GM12875 (cell line): ENCODE measurements at regions not wholly inside any gene's neighbourhood (a gene's known extent, or its start where the extent isn't known, plus 50 kb on each side); places are given as distances from the start of the nearest gene placed in this dataset.
"Not testable (repeated sequence)": the region's sequence is repeated elsewhere in the genome, so short reads cannot be mapped to it uniquely, and the experiment has no call there.

Source experiments
- H3K4me3 ChIP-seq: one replicate; pipeline ENCODE4 v1.5.1; 2011; ENCODE audit warnings: low read depth, low read length, control low read depth
- TF ChIP-seq, protein P1 (sequence below): IDR thresholded peaks from 2 replicates; pipeline ENCODE4 v1.5.1; 2011; ENCODE audit warnings: low read depth, mild to moderate bottlenecking, control low read depth, inconsistent platforms, low read length, moderate library complexity, borderline replicate concordance; ENCODE audit not compliant: insufficient read depth

DNA sequence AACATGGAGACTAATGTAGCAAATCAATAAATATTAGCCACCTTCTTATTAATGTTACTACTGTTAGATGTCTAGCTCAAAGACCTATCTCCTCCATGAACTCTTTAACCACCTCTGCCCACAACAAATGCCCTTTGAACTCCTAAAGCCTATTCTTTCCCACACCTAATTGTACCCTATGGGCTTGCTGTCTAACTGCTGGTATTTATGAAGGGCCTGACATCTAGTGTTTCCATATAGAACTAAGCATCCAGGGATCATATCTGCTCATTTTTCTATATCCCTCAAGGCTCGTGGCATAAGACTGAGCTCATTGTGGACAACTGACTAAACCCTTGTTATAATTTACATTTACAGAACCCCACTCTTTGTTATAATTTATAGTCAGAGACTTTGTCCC is 109.8 kb downstream of the TRIM69 start:
- H3K4me3 ChIP-seq: not testable (repeated sequence)

- not testable (repeated sequence) for H3K4me3 ChIP-seq
Observed at GRCh38 chr15:44847555-44847954, 108.9 kb upstream of the TERB2 start.

DNA sequence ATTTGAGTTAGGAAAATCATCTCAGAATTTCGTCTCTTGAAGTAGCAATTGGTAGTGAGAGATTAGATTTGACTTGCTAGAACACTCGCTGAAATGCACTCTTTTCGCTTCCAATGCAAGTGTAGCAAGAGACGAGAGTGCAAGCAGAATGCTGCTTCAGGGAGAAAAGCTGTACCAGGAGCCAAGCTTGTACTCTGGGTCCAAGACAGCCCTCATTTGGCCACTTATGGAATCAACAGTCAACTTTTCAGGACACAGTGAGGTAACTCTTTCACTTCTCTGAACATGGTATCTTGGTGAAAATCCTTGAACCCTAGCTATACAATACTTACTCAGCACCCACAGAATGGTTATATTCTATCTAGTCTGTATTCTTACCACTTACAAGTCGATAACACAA is 107.6 kb upstream of the TERB2 start:
- not testable (repeated sequence) for H3K4me3 ChIP-seq

GRCh38 chr15:44849701-44850403 is 106.6 kb upstream of the TERB2 start:
- not testable (repeated sequence) for H3K4me3 ChIP-seq

DNA sequence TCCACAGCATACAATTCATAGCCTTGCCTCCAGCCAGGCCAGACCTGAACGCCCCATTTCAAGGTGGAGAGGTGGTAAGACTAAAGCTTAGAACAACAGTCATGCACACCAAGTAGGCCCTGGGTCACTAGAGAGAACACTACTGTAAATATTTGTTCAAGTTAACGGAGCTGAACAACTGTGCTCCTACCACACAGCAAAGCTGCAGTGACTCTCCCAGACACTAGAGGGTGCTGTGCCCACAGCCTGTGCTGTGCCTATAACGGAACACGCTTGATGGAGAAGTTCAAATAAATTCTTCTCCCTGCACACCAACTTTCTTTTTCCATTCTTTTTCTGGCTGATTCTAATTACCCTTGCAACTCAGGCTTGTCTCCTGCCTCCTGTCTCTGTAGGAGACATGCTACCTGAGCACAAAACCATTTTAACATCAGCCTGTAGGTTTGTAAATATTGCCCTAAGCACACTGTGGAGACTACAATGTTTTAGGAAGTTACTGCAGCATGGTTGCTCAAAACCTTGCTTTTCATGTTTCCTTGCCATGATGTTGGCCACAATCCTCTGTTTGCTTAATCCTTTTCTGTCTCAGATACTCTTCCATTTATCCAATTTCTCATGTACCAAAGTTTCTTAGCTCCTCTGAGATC is 103.1 kb upstream of the TERB2 start:
- H3K4me3 ChIP-seq: not testable (repeated sequence)
- TF ChIP-seq, protein P1, sequence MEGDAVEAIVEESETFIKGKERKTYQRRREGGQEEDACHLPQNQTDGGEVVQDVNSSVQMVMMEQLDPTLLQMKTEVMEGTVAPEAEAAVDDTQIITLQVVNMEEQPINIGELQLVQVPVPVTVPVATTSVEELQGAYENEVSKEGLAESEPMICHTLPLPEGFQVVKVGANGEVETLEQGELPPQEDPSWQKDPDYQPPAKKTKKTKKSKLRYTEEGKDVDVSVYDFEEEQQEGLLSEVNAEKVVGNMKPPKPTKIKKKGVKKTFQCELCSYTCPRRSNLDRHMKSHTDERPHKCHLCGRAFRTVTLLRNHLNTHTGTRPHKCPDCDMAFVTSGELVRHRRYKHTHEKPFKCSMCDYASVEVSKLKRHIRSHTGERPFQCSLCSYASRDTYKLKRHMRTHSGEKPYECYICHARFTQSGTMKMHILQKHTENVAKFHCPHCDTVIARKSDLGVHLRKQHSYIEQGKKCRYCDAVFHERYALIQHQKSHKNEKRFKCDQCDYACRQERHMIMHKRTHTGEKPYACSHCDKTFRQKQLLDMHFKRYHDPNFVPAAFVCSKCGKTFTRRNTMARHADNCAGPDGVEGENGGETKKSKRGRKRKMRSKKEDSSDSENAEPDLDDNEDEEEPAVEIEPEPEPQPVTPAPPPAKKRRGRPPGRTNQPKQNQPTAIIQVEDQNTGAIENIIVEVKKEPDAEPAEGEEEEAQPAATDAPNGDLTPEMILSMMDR: peak; percentile 92

GRCh38 chr15:44854696-44855095 is 101.8 kb upstream of the TERB2 start:
- not testable (repeated sequence) for H3K4me3 ChIP-seq

GRCh38 chr15:44856284-44856683 is 100.2 kb upstream of the TERB2 start:
- H3K4me3 ChIP-seq: not testable (repeated sequence)

DNA sequence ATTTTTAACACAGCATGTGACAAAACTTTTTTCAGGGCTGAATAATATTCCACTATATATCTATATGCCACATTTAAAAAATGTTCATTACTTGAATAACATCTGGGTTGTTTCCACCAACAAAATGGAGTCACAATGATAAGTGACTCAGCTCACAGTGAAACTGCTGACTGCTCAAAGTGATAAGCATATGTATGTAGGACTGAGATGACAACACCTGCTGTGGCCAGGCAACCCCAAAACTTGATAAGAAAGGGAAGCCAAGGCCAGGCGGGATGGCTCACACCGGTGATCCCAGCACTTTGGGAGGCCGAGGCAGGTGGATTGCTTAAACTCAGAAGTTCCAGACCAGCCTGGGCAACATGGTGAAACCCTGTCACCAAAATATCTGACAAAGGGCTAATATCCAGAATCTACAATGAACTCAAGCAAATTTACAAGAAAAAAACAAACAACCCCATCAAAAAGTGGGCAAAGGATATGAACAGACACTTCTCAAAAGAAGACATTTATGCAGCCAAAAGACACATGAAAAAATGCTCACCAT is 99.2 kb upstream of the TERB2 start:
- not testable (repeated sequence) for H3K4me3 ChIP-seq

DNA sequence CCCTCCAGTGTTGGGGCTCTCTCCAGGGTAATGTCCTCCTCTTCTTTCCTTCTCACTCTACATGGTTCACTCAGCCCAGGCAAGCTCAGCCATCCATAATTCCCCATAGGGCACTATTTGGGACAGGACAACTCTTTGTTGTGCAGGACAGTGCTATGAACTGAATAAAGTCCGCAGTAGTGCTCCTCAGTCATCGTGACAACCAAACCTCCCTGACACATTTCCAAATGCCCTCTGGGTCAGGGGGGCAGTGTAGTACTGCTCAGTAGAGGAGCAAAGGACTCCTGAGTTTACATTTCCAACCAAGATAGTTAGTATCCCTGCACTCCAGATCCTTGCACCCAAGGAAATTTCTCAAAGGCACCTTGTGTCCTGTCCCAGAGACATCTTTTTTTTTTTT is 97.4 kb upstream of the TERB2 start:
- H3K4me3 ChIP-seq: not testable (repeated sequence)

- H3K4me3 ChIP-seq: not testable (repeated sequence)
Observed at GRCh38 chr15:44860168-44860567, 96.3 kb upstream of the TERB2 start.

GRCh38 chr15:44861439-44861910 is 95.0 kb upstream of the TERB2 start:
- TF ChIP-seq, protein P1: no peak

DNA sequence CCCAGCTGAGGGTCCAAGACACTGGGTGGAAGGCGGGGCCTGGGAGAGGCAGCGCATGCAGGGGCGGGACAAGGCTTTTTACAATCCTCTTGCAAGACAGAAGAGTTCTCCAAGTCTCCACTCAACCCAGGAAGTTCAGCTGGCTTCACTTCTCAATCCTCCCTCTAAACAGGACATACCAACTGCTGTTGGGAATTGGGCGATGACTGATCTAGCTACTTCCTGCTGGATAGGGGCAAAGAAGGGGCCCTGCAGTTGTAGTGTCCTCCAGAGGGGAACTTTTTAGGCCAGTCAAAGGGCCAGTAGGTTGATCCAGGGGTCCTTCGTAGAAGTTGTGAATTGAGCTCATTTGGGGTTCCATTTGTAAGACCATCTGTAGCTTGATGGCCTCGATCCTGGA is 94.6 kb upstream of the TERB2 start:
- no peak overlapping the region for H3K4me3 ChIP-seq
- TF ChIP-seq, protein P1: no peak

More at GRCh38 chr15:44861439-44861910, 95.0 kb upstream of the TERB2 start:
- H3K4me3 ChIP-seq: no peak overlapping the region

- not testable (repeated sequence) for H3K4me3 ChIP-seq
Observed at GRCh38 chr15:44862866-44863265, 93.6 kb upstream of the TERB2 start.

DNA sequence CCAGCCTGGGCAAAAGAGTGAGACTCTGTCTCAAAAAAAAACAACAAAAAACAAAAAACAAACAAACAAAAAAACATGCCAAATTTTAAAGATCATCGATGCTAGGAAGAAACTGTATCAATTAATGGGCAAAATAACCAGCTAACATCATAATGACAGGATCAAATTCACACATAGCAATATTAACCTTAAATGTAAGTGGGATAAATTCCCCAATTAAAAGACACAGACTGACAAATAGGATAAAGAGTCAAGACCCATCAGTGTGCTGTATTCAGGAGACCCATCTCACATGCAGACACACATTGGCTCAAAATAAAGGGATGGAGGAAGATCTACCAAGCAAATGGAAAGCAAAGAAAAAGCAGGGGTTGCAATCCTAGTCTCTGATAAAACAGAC is 88.4 kb upstream of the TERB2 start:
- not testable (repeated sequence) for H3K4me3 ChIP-seq

DNA sequence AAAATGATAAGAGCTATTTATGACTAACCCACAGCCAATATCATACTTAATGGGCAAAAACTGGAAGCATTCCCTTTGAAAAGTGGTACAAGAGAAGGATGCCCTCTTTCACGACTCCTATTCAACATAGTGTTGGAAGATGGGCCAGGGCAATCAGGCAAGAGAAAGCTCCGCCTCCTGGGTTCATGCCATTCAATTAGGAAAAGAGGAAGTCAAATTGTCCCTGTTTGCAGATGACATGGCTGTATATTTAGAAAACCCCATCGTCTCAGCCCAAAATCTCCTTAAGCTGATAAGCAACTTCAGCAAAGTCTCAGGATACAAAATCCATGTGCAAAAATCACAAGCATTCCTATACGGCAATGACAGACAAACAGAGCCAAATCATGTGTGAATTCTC is 86.4 kb upstream of the TERB2 start:
- not testable (repeated sequence) for H3K4me3 ChIP-seq
